ENCODE measurements at regions not wholly inside any gene's neighbourhood (a gene's known extent, or its start where the extent isn't known, plus 50 kb on each side); places are given as distances from the start of the nearest gene placed in this dataset. TPM values are rescaled to one million over a fixed set of nuclear protein-coding genes. Genes with fewer than 3 reads are reported as not detected.

GRCh38 chr1:162924179-162924578 is 63.2 kb upstream of the CCDC190 start:
- H3K36me3 ChIP-seq (ENCODE audit: insufficient read depth): no peaks in the 10 kb centered on the region
- WGBS: 74% methylated on average over 2 of the region's 2 CpGs
- H3K27ac ChIP-seq (ENCODE audit: low read depth): no peak overlapping the region
- H3K4me1 ChIP-seq (ENCODE audit: insufficient read depth): no peaks in the 10 kb centered on the region
- H3K4me3 ChIP-seq (ENCODE audit: low read depth, low read length): no peak overlapping the region
- DNase-seq (ENCODE audit: extremely low spot score): no peak

- WGBS: 62% methylated on average over 2 of the region's 2 CpGs
- no peak for DNase-seq (ENCODE audit: extremely low spot score)
Observed at GRCh38 chr1:162922201-162922600, 61.2 kb upstream of the CCDC190 start.

GRCh38 chr1:162921311-162921710 is 60.3 kb upstream of the CCDC190 start:
- WGBS: 91% methylated on average over 3 of the region's 3 CpGs
- DNase-seq (ENCODE audit: extremely low spot score): no peak
- H3K4me3 ChIP-seq (ENCODE audit: low read depth, low read length): no peak overlapping the region
- H3K4me1 ChIP-seq (ENCODE audit: insufficient read depth): no peaks in the 10 kb centered on the region
- H3K27ac ChIP-seq (ENCODE audit: low read depth): no peak overlapping the region
- H3K36me3 ChIP-seq (ENCODE audit: insufficient read depth): no peaks in the 10 kb centered on the region

More at GRCh38 chr1:162922201-162922600, 61.2 kb upstream of the CCDC190 start:
- Histone ChIP-seq H3K4me3 (ENCODE audit: low read depth, low read length) (no peak overlapping the region), H3K36me3 (ENCODE audit: insufficient read depth) (no peaks in the 10 kb centered on the region), H3K27ac (ENCODE audit: low read depth) (no peak overlapping the region), H3K4me1 (ENCODE audit: insufficient read depth) (no peaks in the 10 kb centered on the region)

GRCh38 chr1:162919034-162919433 is 58.1 kb upstream of the CCDC190 start:
- no peak for DNase-seq (ENCODE audit: extremely low spot score)
- Histone ChIP-seq H3K4me3 (ENCODE audit: low read depth, low read length) (no peak overlapping the region), H3K36me3 (ENCODE audit: insufficient read depth) (no peaks in the 10 kb centered on the region), H3K27ac (ENCODE audit: low read depth) (no peak overlapping the region), H3K4me1 (ENCODE audit: insufficient read depth) (no peaks in the 10 kb centered on the region)
- WGBS: 80% methylated on average over 6 of the region's 6 CpGs

GRCh38 chr1:162918151-162918754 is 57.3 kb upstream of the CCDC190 start:
- H3K4me3 ChIP-seq (ENCODE audit: low read depth, low read length): no peak overlapping the region
- no peaks in the 10 kb centered on the region for H3K36me3 ChIP-seq (ENCODE audit: insufficient read depth)
- no peak overlapping the region for H3K27ac ChIP-seq (ENCODE audit: low read depth)
- DNase-seq (ENCODE audit: extremely low spot score): peak; percentile 40
- no peaks in the 10 kb centered on the region for H3K4me1 ChIP-seq (ENCODE audit: insufficient read depth)
- 43% methylated on average over 8 of the region's 8 CpGs for WGBS

- no peaks in the 10 kb centered on the region for H3K36me3 ChIP-seq (ENCODE audit: insufficient read depth)
- 95% methylated on average over 6 of the region's 6 CpGs for WGBS
- H3K27ac ChIP-seq (ENCODE audit: low read depth): no peak overlapping the region
- no peaks in the 10 kb centered on the region for H3K4me1 ChIP-seq (ENCODE audit: insufficient read depth)
- no peak overlapping the region for H3K4me3 ChIP-seq (ENCODE audit: low read depth, low read length)
- DNase-seq (ENCODE audit: extremely low spot score): no peak
Observed at GRCh38 chr1:162916821-162917613, 56.0 kb upstream of the CCDC190 start.

- 56% methylated on average over 2 of the region's 2 CpGs for WGBS
- Histone ChIP-seq H3K36me3 (ENCODE audit: insufficient read depth) (no peaks in the 10 kb centered on the region), H3K4me3 (ENCODE audit: low read depth, low read length) (no peak overlapping the region), H3K4me1 (ENCODE audit: insufficient read depth) (no peaks in the 10 kb centered on the region), H3K27ac (ENCODE audit: low read depth) (no peak overlapping the region)
- DNase-seq (ENCODE audit: extremely low spot score): no peak
Observed at GRCh38 chr1:162916407-162916806, 55.4 kb upstream of the CCDC190 start.

GRCh38 chr1:162914601-162915000 is 53.6 kb upstream of the CCDC190 start:
- no peak for DNase-seq (ENCODE audit: extremely low spot score)
- Histone ChIP-seq H3K4me3 (ENCODE audit: low read depth, low read length) (no peak overlapping the region), H3K4me1 (ENCODE audit: insufficient read depth) (no peaks in the 10 kb centered on the region), H3K36me3 (ENCODE audit: insufficient read depth) (no peaks in the 10 kb centered on the region), H3K27ac (ENCODE audit: low read depth) (no peak overlapping the region)

- H3K4me1 ChIP-seq (ENCODE audit: insufficient read depth): no peaks in the 10 kb centered on the region
- H3K4me3 ChIP-seq (ENCODE audit: low read depth, low read length): no peak overlapping the region
- no peaks in the 10 kb centered on the region for H3K36me3 ChIP-seq (ENCODE audit: insufficient read depth)
- H3K27ac ChIP-seq (ENCODE audit: low read depth): no peak overlapping the region
- DNase-seq (ENCODE audit: extremely low spot score): peak; percentile 53
- WGBS: 81% methylated on average over 3 of the region's 3 CpGs
Observed at GRCh38 chr1:162913345-162913744, 52.4 kb upstream of the CCDC190 start.

GRCh38 chr1:162912061-162912667 is 51.2 kb upstream of the CCDC190 start:
- no peaks in the 10 kb centered on the region for H3K4me1 ChIP-seq (ENCODE audit: insufficient read depth)
- no peak for DNase-seq (ENCODE audit: extremely low spot score)
- no peaks in the 10 kb centered on the region for H3K36me3 ChIP-seq (ENCODE audit: insufficient read depth)
- no peak overlapping the region for H3K4me3 ChIP-seq (ENCODE audit: low read depth, low read length)
- H3K27ac ChIP-seq (ENCODE audit: low read depth): no peak overlapping the region
- 96% methylated on average over 1 of the region's 1 CpG for WGBS

Small RNAs in the stretch of these regions (small RNA-seq; reads per million reads assigned to genes)
- not detected for gene AL392003.1
